ENCODE measurements at regions not wholly inside any gene's neighbourhood (a gene's known extent, or its start where the extent isn't known, plus 50 kb on each side); places are given as distances from the start of the nearest gene placed in this dataset.

DNA sequence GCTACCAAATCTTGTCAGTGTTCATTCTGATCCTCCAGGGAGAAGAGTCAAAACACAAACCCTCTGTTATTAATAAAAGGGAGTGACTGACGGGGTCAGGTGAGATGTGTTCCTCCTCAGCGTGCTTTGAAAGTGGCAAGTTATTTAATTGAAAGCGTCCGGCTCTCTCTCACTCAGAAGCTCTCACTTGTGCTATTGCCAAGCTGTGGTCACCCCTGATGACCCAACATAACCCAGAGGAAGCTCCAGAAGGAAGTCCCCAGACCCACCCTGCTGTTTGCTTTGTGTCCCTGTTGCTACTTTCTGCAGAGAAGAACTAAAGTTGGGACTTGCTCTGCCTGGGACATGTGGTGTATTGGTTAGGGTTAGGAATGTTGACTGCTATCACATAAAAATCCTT lies 235.6 kb downstream of the EDEM1 start:
- TF ChIP-seq, protein P1, sequence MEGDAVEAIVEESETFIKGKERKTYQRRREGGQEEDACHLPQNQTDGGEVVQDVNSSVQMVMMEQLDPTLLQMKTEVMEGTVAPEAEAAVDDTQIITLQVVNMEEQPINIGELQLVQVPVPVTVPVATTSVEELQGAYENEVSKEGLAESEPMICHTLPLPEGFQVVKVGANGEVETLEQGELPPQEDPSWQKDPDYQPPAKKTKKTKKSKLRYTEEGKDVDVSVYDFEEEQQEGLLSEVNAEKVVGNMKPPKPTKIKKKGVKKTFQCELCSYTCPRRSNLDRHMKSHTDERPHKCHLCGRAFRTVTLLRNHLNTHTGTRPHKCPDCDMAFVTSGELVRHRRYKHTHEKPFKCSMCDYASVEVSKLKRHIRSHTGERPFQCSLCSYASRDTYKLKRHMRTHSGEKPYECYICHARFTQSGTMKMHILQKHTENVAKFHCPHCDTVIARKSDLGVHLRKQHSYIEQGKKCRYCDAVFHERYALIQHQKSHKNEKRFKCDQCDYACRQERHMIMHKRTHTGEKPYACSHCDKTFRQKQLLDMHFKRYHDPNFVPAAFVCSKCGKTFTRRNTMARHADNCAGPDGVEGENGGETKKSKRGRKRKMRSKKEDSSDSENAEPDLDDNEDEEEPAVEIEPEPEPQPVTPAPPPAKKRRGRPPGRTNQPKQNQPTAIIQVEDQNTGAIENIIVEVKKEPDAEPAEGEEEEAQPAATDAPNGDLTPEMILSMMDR (IDR thresholded peaks at IDR 0.05; ENCODE audit: insufficient read depth, low read length, poor library complexity, severe bottlenecking): no peak
- TF ChIP-seq EZH2phosphoT487 (conservative IDR thresholded peaks at IDR 0.05; ENCODE audit: low read length): no peak
